ENCODE measurements at regions not wholly inside any gene's neighbourhood (a gene's known extent, or its start where the extent isn't known, plus 50 kb on each side); places are given as distances from the start of the nearest gene placed in this dataset.

DNA sequence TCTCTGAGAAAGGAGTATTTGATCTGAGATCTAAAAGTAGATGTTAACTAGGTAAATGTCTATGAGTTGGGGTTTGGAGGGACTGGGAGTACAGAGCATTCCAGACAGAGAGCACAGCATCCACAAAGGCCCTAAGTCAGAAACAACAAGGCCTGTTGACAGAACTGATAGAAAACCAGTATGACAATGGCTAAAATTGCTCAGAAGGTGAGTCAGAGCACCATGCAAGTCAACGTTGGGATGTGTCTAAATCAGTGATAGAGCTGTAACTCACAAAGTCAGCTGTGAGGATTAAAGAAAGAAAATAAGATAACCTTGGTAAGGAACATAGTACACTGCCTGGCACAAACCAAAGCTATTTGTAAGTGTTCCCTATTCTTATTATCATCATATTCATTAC lies 124.0 kb downstream of the CETN3 start:
- Histone ChIP-seq H3K27me3 (ENCODE audit: insufficient read depth, insufficient read length) (no peaks in the 10 kb centered on the region), H3K4me3 (ENCODE audit: insufficient read length, low read depth) (no peak overlapping the region), H3K4me1 (ENCODE audit: insufficient read depth, insufficient read length) (no peaks in the 10 kb centered on the region), H3K9ac (ENCODE audit: insufficient read length, low read depth) (no peak overlapping the region), H3K9me3 (ENCODE audit: insufficient read depth, low read length) (no peaks in the 10 kb centered on the region), H3K36me3 (ENCODE audit: insufficient read depth, insufficient read length, low read length) (no peaks in the 10 kb centered on the region)
- DNase-seq (ENCODE audit: low read depth, low spot score): no peak
- TF ChIP-seq YY1 (IDR thresholded peaks at IDR 0.05; ENCODE audit: insufficient read depth, insufficient read length) (no peak), ZNF274 (IDR thresholded peaks at IDR 0.05; ENCODE audit: low read depth, low read length) (no peak), SUZ12 (IDR thresholded peaks at IDR 0.05; ENCODE audit: extremely low read depth, insufficient read depth, insufficient read length) (no peak)

GRCh38 chr5:90284375-90284774 lies 125.2 kb downstream of the CETN3 start:
- H3K9ac ChIP-seq (ENCODE audit: insufficient read length, low read depth): no peak overlapping the region
- TF ChIP-seq YY1 (IDR thresholded peaks at IDR 0.05; ENCODE audit: insufficient read depth, insufficient read length) (no peak), ZNF274 (IDR thresholded peaks at IDR 0.05; ENCODE audit: low read depth, low read length) (no peak), SUZ12 (IDR thresholded peaks at IDR 0.05; ENCODE audit: extremely low read depth, insufficient read depth, insufficient read length) (no peak)
- H3K36me3 ChIP-seq (ENCODE audit: insufficient read depth, insufficient read length, low read length): no peaks in the 10 kb centered on the region
- H3K27me3 ChIP-seq (ENCODE audit: insufficient read depth, insufficient read length): no peaks in the 10 kb centered on the region
- no peaks in the 10 kb centered on the region for H3K4me1 ChIP-seq (ENCODE audit: insufficient read depth, insufficient read length)
- no peak for DNase-seq (ENCODE audit: low read depth, low spot score)
- no peaks in the 10 kb centered on the region for H3K9me3 ChIP-seq (ENCODE audit: insufficient read depth, low read length)
- H3K4me3 ChIP-seq (ENCODE audit: insufficient read length, low read depth): no peak overlapping the region

DNA sequence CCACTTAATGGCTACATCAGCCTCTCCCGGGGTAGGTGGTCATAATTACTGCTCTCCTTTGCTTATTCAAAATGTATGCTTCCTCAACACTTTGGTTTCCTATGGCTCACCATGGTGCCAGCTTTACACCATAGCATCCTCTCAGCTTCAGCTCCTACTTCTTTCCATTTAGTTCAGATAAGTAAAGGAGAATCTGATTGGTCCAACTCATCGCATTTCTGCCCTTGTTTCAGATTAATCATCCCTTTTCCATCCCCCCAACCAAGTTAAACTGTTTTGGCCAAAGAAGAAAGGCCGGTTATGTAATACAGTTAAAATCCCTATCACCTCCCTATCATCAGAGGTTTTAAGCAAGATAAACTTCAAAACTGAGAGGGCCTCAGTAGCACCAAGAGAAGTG lies 130.5 kb downstream of the CETN3 start:
- Histone ChIP-seq H3K9ac (ENCODE audit: insufficient read length, low read depth) (no peak overlapping the region), H3K9me3 (ENCODE audit: insufficient read depth, low read length) (no peaks in the 10 kb centered on the region), H3K4me3 (ENCODE audit: insufficient read length, low read depth) (no peak overlapping the region), H3K4me1 (ENCODE audit: insufficient read depth, insufficient read length) (no peaks in the 10 kb centered on the region), H3K27me3 (ENCODE audit: insufficient read depth, insufficient read length) (no peaks in the 10 kb centered on the region), H3K36me3 (ENCODE audit: insufficient read depth, insufficient read length, low read length) (no peaks in the 10 kb centered on the region)
- no peak for DNase-seq (ENCODE audit: low read depth, low spot score)
- no peak for TF ChIP-seq ZNF274 (IDR thresholded peaks at IDR 0.05; ENCODE audit: low read depth, low read length)
- TF ChIP-seq SUZ12 (IDR thresholded peaks at IDR 0.05; ENCODE audit: extremely low read depth, insufficient read depth, insufficient read length): no peak
- TF ChIP-seq YY1 (IDR thresholded peaks at IDR 0.05; ENCODE audit: insufficient read depth, insufficient read length): no peak

DNA sequence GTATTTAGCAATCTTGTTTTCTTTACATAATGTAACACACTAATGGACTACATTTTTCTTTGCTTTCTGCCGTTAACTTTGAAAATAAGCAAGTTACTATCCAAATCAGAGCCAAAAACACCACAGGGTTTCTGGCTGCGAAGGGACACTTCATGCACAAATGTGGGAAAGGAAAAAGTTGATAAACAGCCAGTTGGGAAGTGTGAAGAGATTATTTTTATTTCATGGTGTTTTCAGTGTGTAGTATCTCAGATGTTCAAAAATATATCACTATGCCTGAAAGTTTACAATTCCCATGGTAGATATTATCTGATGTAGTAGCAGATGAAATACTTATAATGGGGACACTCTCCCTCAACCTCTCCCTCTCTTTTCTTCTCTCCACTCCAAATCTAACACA lies 135.3 kb downstream of the CETN3 start:
- no peaks in the 10 kb centered on the region for H3K27me3 ChIP-seq (ENCODE audit: insufficient read depth, insufficient read length)
- DNase-seq (ENCODE audit: low read depth, low spot score): no peak
- H3K4me3 ChIP-seq (ENCODE audit: insufficient read length, low read depth): no peak overlapping the region
- H3K36me3 ChIP-seq (ENCODE audit: insufficient read depth, insufficient read length, low read length): no peaks in the 10 kb centered on the region
- TF ChIP-seq ZNF274 (IDR thresholded peaks at IDR 0.05; ENCODE audit: low read depth, low read length) (no peak), YY1 (IDR thresholded peaks at IDR 0.05; ENCODE audit: insufficient read depth, insufficient read length) (no peak), SUZ12 (IDR thresholded peaks at IDR 0.05; ENCODE audit: extremely low read depth, insufficient read depth, insufficient read length) (no peak)
- no peak overlapping the region for H3K9ac ChIP-seq (ENCODE audit: insufficient read length, low read depth)
- no peaks in the 10 kb centered on the region for H3K9me3 ChIP-seq (ENCODE audit: insufficient read depth, low read length)
- H3K4me1 ChIP-seq (ENCODE audit: insufficient read depth, insufficient read length): no peaks in the 10 kb centered on the region

- Histone ChIP-seq H3K4me3 (ENCODE audit: insufficient read length, low read depth) (no peak overlapping the region), H3K27me3 (ENCODE audit: insufficient read depth, insufficient read length) (no peaks in the 10 kb centered on the region), H3K4me1 (ENCODE audit: insufficient read depth, insufficient read length) (no peaks in the 10 kb centered on the region), H3K9me3 (ENCODE audit: insufficient read depth, low read length) (no peaks in the 10 kb centered on the region), H3K9ac (ENCODE audit: insufficient read length, low read depth) (no peak overlapping the region), H3K36me3 (ENCODE audit: insufficient read depth, insufficient read length, low read length) (no peaks in the 10 kb centered on the region)
- no peak for DNase-seq (ENCODE audit: low read depth, low spot score)
- TF ChIP-seq YY1 (IDR thresholded peaks at IDR 0.05; ENCODE audit: insufficient read depth, insufficient read length) (no peak), SUZ12 (IDR thresholded peaks at IDR 0.05; ENCODE audit: extremely low read depth, insufficient read depth, insufficient read length) (no peak), ZNF274 (IDR thresholded peaks at IDR 0.05; ENCODE audit: low read depth, low read length) (no peak)
Measured at GRCh38 chr5:90267646-90268045, 141.9 kb downstream of the CETN3 start.

DNA sequence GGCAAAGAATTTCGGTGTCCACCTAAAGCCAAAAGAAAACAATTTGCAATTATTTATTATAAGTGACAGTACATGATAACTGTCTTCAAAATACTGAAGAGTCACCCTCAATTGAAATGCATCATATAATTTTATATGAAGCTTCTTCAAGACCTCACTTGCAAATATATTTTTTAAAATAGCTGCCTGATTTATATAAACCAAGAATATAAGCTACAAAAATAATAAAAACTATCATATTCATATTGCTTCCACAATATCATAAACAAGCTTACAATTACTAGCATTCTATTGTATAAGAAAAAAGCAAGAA lies 144.1 kb downstream of the CETN3 start:
- H3K4me3 ChIP-seq (ENCODE audit: insufficient read length, low read depth): no peak overlapping the region
- TF ChIP-seq YY1 (IDR thresholded peaks at IDR 0.05; ENCODE audit: insufficient read depth, insufficient read length) (no peak), SUZ12 (IDR thresholded peaks at IDR 0.05; ENCODE audit: extremely low read depth, insufficient read depth, insufficient read length) (no peak), ZNF274 (IDR thresholded peaks at IDR 0.05; ENCODE audit: low read depth, low read length) (no peak)

DNA sequence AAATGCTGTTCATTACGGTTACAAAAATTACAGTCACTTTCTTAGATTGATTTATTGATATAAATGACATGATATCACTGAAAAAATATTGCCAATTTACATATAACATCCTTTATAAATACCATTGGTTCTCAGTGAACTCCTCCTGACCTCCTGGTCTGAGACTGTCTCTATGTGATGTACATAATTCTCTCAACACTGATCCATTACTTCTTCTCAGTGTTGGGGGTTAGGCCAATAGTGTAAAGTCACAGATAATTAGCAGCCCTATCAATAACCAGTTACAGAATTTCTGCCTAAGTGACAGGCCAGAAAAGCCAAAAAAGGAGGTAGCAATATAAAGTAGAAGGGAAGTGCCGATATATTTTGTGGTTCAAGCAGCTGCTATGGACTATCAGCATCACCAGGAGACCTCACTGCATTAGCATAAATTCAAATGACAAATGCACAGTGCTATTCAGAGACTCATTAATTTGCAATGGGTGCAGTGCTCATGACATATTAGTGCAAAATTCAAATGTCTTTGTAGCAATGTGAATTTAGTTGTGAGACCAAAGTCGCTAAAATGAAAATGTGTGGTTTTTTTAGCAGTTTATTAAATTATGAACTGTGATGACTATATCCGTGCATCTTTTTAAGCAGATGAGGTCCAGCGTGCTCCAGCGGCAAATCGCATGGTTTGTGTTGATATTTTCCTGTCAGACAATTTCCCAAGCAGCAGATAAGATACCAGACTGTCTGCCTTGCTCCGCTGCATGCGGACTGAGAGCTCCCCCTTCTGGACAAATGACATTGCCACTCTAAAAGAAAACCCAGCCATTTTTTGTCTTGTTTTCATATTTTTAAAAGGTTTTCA lies 144.6 kb downstream of the CETN3 start:
- DNase-seq (ENCODE audit: low read depth, low spot score): peak; percentile 33
- H3K9ac ChIP-seq (ENCODE audit: insufficient read length, low read depth): no peak overlapping the region
- H3K27me3 ChIP-seq (ENCODE audit: insufficient read depth, insufficient read length): no peaks in the 10 kb centered on the region
- no peak for TF ChIP-seq YY1 (IDR thresholded peaks at IDR 0.05; ENCODE audit: insufficient read depth, insufficient read length)
- TF ChIP-seq ZNF274 (IDR thresholded peaks at IDR 0.05; ENCODE audit: low read depth, low read length): no peak
- no peak for TF ChIP-seq SUZ12 (IDR thresholded peaks at IDR 0.05; ENCODE audit: extremely low read depth, insufficient read depth, insufficient read length)
- H3K9me3 ChIP-seq (ENCODE audit: insufficient read depth, low read length): no peaks in the 10 kb centered on the region
- no peaks in the 10 kb centered on the region for H3K4me1 ChIP-seq (ENCODE audit: insufficient read depth, insufficient read length)
- H3K4me3 ChIP-seq (ENCODE audit: insufficient read length, low read depth): no peak overlapping the region
- no peaks in the 10 kb centered on the region for H3K36me3 ChIP-seq (ENCODE audit: insufficient read depth, insufficient read length, low read length)

More for the DNA sequence above, 144.1 kb downstream of the CETN3 start:
- Histone ChIP-seq H3K4me1 (ENCODE audit: insufficient read depth, insufficient read length) (no peaks in the 10 kb centered on the region), H3K9ac (ENCODE audit: insufficient read length, low read depth) (no peak overlapping the region), H3K27me3 (ENCODE audit: insufficient read depth, insufficient read length) (no peaks in the 10 kb centered on the region), H3K36me3 (ENCODE audit: insufficient read depth, insufficient read length, low read length) (no peaks in the 10 kb centered on the region), H3K9me3 (ENCODE audit: insufficient read depth, low read length) (no peaks in the 10 kb centered on the region)
- no peak for DNase-seq (ENCODE audit: low read depth, low spot score)

All from NT2/D1 (cell line).